Gastrocnemius medialis (tissue), 4 donors: ENCODE measurements at regions not wholly inside any gene's neighbourhood (a gene's known extent, or its start where the extent isn't known, plus 50 kb on each side); places are given as distances from the start of the nearest gene placed in this dataset.

ENCODE experiments used
- ATAC-seq, 2 donors: fragments of 150-250 bp; one replicate each; pipeline ENCODE4 v1.9.1; 2016
- DNase-seq, 2 donors: peaks; one replicate each; pipeline ENCODE4 v3.0.0-alpha.2; 2019
- H3K27ac ChIP-seq, 4 donors: fragments of 200-600 bp; sonication (generic); 1 replicate in 1 of 4; 2 replicates in 3 of 4; pipeline ENCODE4 v1.5.1; 2016 to 2018; ENCODE audit warnings: mild to moderate bottlenecking in 2 of 4, moderate library complexity in 1 of 4
- H3K27me3 ChIP-seq, 3 donors: fragments of 200-600 bp; sonication (generic) in 2 of 3; 1 replicate in 1 of 3; 2 replicates in 2 of 3; pipeline versions ENCODE4 v1.5.1 to v1.6.0; 2016 to 2019; ENCODE audit warnings: mild to moderate bottlenecking in 1 of 3, moderate library complexity in 1 of 3
- H3K36me3 ChIP-seq, 2 donors: fragments of 200-600 bp; sonication (generic) in 1 of 2; one replicate each; pipeline ENCODE4 v1.5.1; 2017 to 2018
- H3K4me1 ChIP-seq, 2 donors: fragments of 200-600 bp; sonication (generic) in 1 of 2; one replicate each; pipeline ENCODE4 v1.5.1; 2016 to 2017; ENCODE audit warnings: mild to moderate bottlenecking in 2 of 2
- H3K4me3 ChIP-seq, 4 donors: fragments of 200-600 bp; sonication (generic) in 3 of 4; 1 replicate in 1 of 4; 2 replicates in 3 of 4; pipeline ENCODE4 v1.5.1; 2016 to 2019; ENCODE audit warnings: mild to moderate bottlenecking in 2 of 4
- H3K9me3 ChIP-seq, 3 donors: fragments of 200-600 bp; sonication (generic) in 2 of 3; 1 replicate in 1 of 3; 2 replicates in 2 of 3; pipeline ENCODE4 v1.5.1; 2016 to 2019
- POLR2A ChIP-seq, 2 donors: fragments of 450-650 bp; IDR thresholded peaks; one replicate each; pipeline ENCODE4 v1.6.1; 2017; ENCODE audit warnings: antibody characterized with exemption in 2 of 2, mild to moderate bottlenecking in 2 of 2, moderate library complexity in 2 of 2
- in situ Hi-C, 4 donors: fragments of 200-750 bp; cut with MboI; loops; one replicate each; pipeline versions ENCODE4 v1.15.0 to v1.8.0; 2017; ENCODE audit warnings: low sequenced_read_pairs in 4 of 4
- intact Hi-C: fragments of 100-400 bp; cut with DNase I; formaldehyde crosslinking; loops from one replicate; pipeline ENCODE4 v1.15.1; 2023; ENCODE audit warnings: low total_unique reads
- TF ChIP-seq, protein P1 (sequence below), 5 experiments: fragments of 450-650 bp in 3 of 5; fragments of 200-600 bp in 2 of 5; sonication (generic) in 2 of 5; IDR thresholded peaks in 4 of 5; conservative IDR thresholded peaks in 1 of 5; 1 replicate in 4 of 5; 2 replicates in 1 of 5; pipeline ENCODE4 v1.5.1; 2016 to 2019; ENCODE audit warnings: antibody characterized with exemption in 5 of 5, mild to moderate bottlenecking in 3 of 5, moderate library complexity in 3 of 5

DNA sequence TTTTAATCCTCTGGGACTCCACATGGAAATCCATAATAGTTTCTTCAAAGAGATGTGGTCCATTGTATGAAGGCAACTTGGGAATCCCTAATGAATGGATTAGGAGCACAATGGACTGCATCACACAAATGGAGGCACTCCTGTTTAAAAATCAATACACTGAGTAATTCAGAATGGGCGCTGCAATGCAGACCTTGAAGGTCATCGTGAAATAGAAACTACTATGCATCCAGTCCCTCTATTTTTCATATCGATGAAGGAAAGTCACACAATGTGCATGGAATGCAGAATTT is 98.8 kb upstream of the EGFL6 start:
- no peaks in the 10 kb centered on the region for H3K27me3 ChIP-seq
- H3K4me3 ChIP-seq, result no peak overlapping the region
- ATAC-seq (no peak), DNase-seq (no peak)
- in situ Hi-C loops (no loop called here), intact Hi-C loops (loop anchor here (5.0 kb wide), 1 partner anchor 523 kb away; no protein-coding TSS in a partner anchor)
- no peaks in the 10 kb centered on the region for H3K36me3 ChIP-seq
- H3K27ac ChIP-seq, result no peak overlapping the region
- H3K9me3 ChIP-seq, result no peaks in the 10 kb centered on the region
- TF ChIP-seq, protein P1, sequence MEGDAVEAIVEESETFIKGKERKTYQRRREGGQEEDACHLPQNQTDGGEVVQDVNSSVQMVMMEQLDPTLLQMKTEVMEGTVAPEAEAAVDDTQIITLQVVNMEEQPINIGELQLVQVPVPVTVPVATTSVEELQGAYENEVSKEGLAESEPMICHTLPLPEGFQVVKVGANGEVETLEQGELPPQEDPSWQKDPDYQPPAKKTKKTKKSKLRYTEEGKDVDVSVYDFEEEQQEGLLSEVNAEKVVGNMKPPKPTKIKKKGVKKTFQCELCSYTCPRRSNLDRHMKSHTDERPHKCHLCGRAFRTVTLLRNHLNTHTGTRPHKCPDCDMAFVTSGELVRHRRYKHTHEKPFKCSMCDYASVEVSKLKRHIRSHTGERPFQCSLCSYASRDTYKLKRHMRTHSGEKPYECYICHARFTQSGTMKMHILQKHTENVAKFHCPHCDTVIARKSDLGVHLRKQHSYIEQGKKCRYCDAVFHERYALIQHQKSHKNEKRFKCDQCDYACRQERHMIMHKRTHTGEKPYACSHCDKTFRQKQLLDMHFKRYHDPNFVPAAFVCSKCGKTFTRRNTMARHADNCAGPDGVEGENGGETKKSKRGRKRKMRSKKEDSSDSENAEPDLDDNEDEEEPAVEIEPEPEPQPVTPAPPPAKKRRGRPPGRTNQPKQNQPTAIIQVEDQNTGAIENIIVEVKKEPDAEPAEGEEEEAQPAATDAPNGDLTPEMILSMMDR (IDR thresholded peaks at IDR 0.05 in 4 of 5, conservative IDR thresholded peaks at IDR 0.05 in 1 of 5), result no peak
- no peak for TF ChIP-seq POLR2A (IDR thresholded peaks at IDR 0.05)
- peaks cover 0 to 8% of the 10 kb centered on the region in 2 donors for H3K4me1 ChIP-seq

DNA sequence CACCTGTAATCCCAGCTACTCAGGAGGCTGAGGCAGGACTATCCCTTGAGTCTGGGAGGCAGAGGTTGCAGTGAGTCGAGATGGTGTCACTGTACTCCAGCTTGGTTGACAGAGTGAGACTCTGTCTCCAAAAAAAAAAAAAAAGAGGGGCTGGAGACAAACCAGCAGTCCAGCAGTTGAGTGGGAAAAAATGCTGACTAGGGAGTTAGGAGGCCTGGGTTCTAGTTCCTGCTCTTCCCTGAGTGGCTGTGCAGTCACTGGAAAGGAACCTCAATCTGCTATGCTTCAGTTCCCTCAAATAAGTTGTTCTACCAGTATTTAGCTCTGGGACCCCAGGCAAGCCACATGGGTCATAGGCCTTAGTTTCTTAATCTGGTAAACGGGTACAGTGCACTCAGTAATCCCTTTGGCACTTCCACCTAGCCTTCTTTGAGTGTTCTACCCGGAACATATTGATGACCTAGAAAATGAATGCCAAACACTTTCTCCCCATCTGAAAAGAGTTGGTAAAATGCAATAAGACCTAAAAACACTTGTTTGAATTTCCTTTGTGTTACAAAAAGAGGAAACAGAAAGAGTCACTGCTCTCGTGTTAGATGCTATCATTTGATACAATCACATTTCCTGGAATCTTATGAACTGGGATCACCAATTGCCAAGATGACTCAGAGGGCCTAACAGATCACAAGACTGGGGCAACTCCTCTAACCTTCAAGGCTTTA is 99.3 kb upstream of the EGFL6 start:
- H3K36me3 ChIP-seq, result no peaks in the 10 kb centered on the region
- peaks cover 0 to 8% of the 10 kb centered on the region in 2 donors for H3K4me1 ChIP-seq
- no peaks in the 10 kb centered on the region for H3K9me3 ChIP-seq
- DNase-seq, result no peak
- H3K27me3 ChIP-seq, result no peaks in the 10 kb centered on the region
- intact Hi-C loops, result loop anchor here (5.0 kb wide), 1 partner anchor 523 kb away; no protein-coding TSS in a partner anchor
- no peak overlapping the region for H3K27ac ChIP-seq
- in situ Hi-C loops, result no loop called here
- TF ChIP-seq, protein P1 (IDR thresholded peaks at IDR 0.05 in 4 of 5, conservative IDR thresholded peaks at IDR 0.05 in 1 of 5), result no peak
- TF ChIP-seq POLR2A (IDR thresholded peaks at IDR 0.05), result no peak
- H3K4me3 ChIP-seq, result no peak overlapping the region
- no peak for ATAC-seq

DNA sequence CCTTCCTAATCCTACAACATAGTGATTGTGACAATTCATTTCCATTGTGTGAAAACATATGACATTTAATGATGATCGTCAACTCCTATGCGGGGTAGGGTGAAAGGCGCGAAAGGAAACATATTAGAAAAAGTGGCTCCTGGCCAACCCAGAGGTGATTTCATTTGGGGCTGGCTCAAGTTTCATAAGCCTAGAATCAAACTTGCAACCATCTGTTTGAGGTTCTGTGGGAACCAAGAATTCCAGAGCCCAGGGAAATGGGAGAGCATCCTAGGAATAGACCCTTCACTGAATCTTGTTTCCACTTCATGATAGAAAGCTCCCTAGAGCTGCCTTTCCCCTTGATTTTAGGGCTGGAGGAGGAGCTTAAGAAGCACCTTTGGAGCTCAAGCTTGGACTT is 101.3 kb upstream of the EGFL6 start:
- Histone ChIP-seq H3K4me3 (no peak overlapping the region), H3K4me1 (peaks cover 0 to 11% of the 10 kb centered on the region in 2 donors), H3K27me3 (no peaks in the 10 kb centered on the region), H3K27ac (no peak overlapping the region), H3K36me3 (no peaks in the 10 kb centered on the region), H3K9me3 (no peaks in the 10 kb centered on the region)
- DNase-seq (no peak), ATAC-seq (no peak)
- no peak for TF ChIP-seq POLR2A (IDR thresholded peaks at IDR 0.05)
- TF ChIP-seq, protein P1 (IDR thresholded peaks at IDR 0.05 in 4 of 5, conservative IDR thresholded peaks at IDR 0.05 in 1 of 5), result no peak
- in situ Hi-C loops (no loop called here), intact Hi-C loops (no loop called here)

DNA sequence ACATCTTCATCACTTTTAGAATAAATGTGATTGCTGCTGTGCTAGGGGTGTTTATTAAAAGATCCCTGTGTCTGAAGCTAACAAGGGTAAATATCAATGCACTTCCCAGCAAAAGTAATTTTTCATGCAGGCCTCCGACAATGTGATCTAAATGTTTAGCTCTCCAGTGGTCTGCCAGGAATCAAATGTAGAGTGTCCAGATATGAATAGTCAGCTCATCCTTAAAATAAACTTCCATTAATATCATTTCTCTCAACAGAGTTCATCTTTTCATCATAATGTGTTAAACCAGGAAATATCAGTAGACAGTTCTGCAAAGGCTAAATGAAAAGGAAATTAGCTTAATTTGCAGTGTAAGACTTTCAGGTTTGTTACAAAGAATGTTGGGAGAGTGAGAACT is 102.2 kb upstream of the EGFL6 start:
- in situ Hi-C loops, result no loop called here
- ATAC-seq (no peak), DNase-seq (no peak)
- no peak overlapping the region for H3K27ac ChIP-seq
- no peaks in the 10 kb centered on the region for H3K9me3 ChIP-seq
- H3K36me3 ChIP-seq, result no peaks in the 10 kb centered on the region
- TF ChIP-seq, protein P1 (IDR thresholded peaks at IDR 0.05 in 4 of 5, conservative IDR thresholded peaks at IDR 0.05 in 1 of 5), result no peak
- TF ChIP-seq POLR2A (IDR thresholded peaks at IDR 0.05), result no peak
- H3K4me1 ChIP-seq, result peaks cover 0 to 5% of the 10 kb centered on the region in 2 donors
- intact Hi-C loops, result no loop called here
- no peaks in the 10 kb centered on the region for H3K27me3 ChIP-seq
- no peak overlapping the region for H3K4me3 ChIP-seq
